ENCODE measurements at regions not wholly inside any gene's neighbourhood (a gene's known extent, or its start where the extent isn't known, plus 50 kb on each side); places are given as distances from the start of the nearest gene placed in this dataset.

DNA sequence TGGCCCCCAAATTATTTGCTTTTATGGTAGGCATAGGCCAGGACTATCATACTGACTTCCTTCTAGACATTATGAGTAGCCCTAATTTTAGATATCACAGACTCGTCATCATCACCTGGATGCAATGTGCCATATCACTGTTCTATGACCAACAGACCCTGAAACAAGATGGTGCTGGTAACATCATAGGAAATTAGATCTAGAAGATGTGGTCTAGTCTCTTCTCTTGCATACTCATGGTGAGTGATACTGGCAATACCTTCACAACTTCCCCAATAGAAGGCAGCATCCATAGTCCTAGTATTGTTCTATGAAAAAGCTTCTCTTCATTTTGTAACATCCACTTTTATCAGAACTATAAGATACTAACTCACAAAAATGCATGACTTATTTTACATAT is 116.3 kb upstream of the ITGA4 start:
- TF ChIP-seq, protein P1, sequence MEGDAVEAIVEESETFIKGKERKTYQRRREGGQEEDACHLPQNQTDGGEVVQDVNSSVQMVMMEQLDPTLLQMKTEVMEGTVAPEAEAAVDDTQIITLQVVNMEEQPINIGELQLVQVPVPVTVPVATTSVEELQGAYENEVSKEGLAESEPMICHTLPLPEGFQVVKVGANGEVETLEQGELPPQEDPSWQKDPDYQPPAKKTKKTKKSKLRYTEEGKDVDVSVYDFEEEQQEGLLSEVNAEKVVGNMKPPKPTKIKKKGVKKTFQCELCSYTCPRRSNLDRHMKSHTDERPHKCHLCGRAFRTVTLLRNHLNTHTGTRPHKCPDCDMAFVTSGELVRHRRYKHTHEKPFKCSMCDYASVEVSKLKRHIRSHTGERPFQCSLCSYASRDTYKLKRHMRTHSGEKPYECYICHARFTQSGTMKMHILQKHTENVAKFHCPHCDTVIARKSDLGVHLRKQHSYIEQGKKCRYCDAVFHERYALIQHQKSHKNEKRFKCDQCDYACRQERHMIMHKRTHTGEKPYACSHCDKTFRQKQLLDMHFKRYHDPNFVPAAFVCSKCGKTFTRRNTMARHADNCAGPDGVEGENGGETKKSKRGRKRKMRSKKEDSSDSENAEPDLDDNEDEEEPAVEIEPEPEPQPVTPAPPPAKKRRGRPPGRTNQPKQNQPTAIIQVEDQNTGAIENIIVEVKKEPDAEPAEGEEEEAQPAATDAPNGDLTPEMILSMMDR (IDR thresholded peaks at IDR 0.05) = no peak
- TF ChIP-seq POLR2AphosphoS5 (IDR thresholded peaks at IDR 0.05; ENCODE audit: insufficient read depth in 1 of 2, low read depth in 1 of 2) = no peak

Data from vagina (tissue), 2 donors.